GM21367 (cell line): ENCODE measurements at regions not wholly inside any gene's neighbourhood (a gene's known extent, or its start where the extent isn't known, plus 50 kb on each side); places are given as distances from the start of the nearest gene placed in this dataset.

ENCODE experiments used
- ATAC-seq: cut with Tn5 transposase; IDR thresholded peaks from one replicate; pipeline ENCODE4 v1.9.1; 2021; ENCODE audit not compliant: unreplicated experiment

DNA sequence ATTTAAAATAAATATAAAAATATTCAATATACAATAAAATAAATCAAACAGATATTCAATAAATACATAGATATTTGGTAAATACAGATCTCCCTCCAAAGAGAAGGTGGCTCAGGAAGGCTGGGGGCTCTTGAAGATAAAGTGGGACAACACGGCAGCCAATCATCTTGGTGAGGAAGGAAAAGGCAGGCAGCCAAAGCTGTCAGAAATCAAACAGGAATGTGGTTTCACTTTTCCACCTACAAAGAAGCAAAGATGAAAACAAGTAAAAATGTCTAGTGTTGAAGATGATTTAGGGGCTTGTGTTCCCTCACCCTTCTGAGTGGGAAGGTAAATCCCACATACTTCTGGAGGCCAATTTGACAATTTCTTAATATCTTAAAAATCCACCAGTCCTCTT, 85.7 kb downstream of the B3GNT2 start:
- ATAC-seq, result no peak

DNA sequence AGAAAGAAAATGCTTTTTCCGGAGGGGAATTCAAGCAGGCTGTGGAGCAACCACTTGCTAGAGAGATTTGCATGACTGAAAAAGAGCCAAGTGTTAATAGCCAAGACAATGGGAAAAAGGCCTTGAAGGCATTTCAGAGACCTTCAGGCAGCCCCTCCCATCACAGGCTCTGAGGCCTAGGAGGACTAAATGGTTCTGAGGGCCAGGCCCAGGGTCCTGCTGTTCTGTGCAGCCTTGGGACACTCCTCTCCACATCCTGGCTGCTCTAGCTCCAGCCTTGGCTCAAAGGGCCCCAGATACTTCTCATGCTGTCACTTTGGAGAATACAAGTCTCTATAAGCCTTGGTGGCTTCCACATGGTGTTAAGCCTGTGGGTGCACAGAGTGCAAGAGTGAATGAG, 81.8 kb downstream of the B3GNT2 start:
- no peak for ATAC-seq
